ENCODE measurements at regions not wholly inside any gene's neighbourhood (a gene's known extent, or its start where the extent isn't known, plus 50 kb on each side); places are given as distances from the start of the nearest gene placed in this dataset.
"Not testable (repeated sequence)": the region's sequence is repeated elsewhere in the genome, so short reads cannot be mapped to it uniquely, and the experiment has no call there.

DNA sequence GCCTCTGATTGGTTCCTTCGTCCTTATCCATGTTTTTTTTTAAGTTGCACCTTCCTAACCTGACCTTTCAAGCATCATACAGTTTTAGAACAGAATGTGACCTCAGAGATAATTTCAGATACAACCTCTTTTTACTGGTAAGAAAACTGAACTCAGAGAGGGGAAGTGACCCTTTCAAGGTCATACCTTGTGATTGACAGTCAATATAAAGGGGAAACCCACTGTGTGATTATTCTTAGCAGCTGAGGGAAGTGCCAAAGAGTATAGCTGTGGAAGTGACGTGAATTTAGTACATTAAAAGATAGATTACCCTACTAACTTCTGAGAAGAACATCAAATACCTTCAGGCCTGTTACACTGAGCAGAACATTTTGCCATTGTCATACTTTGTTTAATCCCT lies 319.4 kb downstream of the NEK10 start:
- ChIA-PET POLR2A (no interaction called here), CTCF (no interaction called here)
- no peak for DNase-seq (ENCODE audit: low read depth, low spot score)
- H3K4me3 ChIP-seq (ENCODE audit: low read depth, low read length), result no peak overlapping the region
- TF ChIP-seq, protein P1, sequence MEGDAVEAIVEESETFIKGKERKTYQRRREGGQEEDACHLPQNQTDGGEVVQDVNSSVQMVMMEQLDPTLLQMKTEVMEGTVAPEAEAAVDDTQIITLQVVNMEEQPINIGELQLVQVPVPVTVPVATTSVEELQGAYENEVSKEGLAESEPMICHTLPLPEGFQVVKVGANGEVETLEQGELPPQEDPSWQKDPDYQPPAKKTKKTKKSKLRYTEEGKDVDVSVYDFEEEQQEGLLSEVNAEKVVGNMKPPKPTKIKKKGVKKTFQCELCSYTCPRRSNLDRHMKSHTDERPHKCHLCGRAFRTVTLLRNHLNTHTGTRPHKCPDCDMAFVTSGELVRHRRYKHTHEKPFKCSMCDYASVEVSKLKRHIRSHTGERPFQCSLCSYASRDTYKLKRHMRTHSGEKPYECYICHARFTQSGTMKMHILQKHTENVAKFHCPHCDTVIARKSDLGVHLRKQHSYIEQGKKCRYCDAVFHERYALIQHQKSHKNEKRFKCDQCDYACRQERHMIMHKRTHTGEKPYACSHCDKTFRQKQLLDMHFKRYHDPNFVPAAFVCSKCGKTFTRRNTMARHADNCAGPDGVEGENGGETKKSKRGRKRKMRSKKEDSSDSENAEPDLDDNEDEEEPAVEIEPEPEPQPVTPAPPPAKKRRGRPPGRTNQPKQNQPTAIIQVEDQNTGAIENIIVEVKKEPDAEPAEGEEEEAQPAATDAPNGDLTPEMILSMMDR (IDR thresholded peaks at IDR 0.05; ENCODE audit: insufficient read depth, low read length, missing control alignments), result no peak

DNA sequence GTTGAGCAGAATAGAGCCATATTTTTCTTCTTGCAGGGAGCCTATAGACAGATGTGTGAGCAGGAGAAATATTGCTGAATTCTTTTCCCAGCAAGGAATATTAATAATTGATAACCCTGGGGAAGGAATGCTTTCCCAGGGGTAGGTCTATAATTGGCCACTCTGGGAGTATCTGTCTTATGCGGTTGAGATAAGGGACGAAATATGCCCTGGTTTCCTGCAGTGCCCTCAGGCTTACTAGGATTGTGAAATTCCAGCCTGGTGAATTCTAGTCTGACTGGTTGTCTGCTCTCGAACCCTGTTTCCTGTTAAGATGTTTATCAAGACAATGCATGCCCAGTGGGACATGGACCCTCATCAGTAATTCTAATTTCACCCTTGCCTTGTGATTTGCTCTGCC lies 317.7 kb downstream of the NEK10 start:
- CTCF ChIA-PET; H3K4me3 ChIP-seq (ENCODE audit: low read depth, low read length); POLR2A ChIA-PET; DNase-seq (ENCODE audit: low read depth, low spot score): not testable (repeated sequence)

DNA sequence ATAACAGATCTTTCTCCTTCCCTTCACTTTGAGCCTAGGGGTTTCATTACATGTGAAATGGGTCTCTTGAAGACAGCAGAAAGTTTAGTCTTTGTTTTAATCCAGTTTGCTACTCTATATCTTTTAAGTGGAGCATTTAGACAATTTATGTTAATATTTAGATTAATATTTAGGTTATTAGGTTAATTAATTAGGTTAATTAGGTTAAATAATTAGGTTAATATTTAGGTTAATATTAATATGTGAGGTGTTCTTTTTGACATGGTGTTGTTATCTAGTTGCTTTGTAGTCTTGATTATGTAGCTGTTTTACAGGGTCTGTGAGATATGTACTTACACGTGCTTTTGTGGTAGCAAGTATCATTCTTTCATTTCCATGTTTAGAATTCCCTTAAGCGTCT lies 312.9 kb downstream of the NEK10 start:
- no peak overlapping the region for H3K4me3 ChIP-seq (ENCODE audit: low read depth, low read length)
- CTCF ChIA-PET, result no interaction called here
- POLR2A ChIA-PET, result no interaction called here
- no peak for DNase-seq (ENCODE audit: low read depth, low spot score)
- TF ChIP-seq, protein P1 (IDR thresholded peaks at IDR 0.05; ENCODE audit: insufficient read depth, low read length, missing control alignments), result no peak

DNA sequence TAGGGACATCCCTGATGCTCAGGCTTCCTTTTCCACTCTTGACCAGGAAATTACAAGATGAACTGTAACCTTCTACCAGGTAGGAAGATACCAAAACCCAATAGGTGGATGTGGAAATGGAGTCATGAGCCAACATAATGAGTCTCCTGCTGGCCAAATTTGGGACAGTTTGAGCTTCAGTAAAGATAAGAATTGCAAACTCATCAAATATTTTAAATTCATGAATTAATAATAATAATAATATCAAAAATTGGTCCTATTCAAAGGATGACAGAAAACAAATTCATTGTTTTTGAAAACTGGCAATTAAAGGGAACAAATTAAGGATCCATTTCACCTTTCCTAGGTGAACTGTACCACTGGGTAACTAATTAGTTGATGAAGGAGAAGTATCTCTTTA lies 309.7 kb downstream of the NEK10 start:
- POLR2A ChIA-PET, result no interaction called here

More for the DNA sequence above, 309.7 kb downstream of the NEK10 start:
- H3K4me3 ChIP-seq (ENCODE audit: low read depth, low read length), result no peak overlapping the region
- no peak for DNase-seq (ENCODE audit: low read depth, low spot score)
- TF ChIP-seq, protein P1 (IDR thresholded peaks at IDR 0.05; ENCODE audit: insufficient read depth, low read length, missing control alignments), result no peak
- CTCF ChIA-PET, result no interaction called here

Data from AG04449 (cell line).